ENCODE measurements at regions not wholly inside any gene's neighbourhood (a gene's known extent, or its start where the extent isn't known, plus 50 kb on each side); places are given as distances from the start of the nearest gene placed in this dataset.
"Not testable (repeated sequence)": the region's sequence is repeated elsewhere in the genome, so short reads cannot be mapped to it uniquely, and the experiment has no call there.

DNA sequence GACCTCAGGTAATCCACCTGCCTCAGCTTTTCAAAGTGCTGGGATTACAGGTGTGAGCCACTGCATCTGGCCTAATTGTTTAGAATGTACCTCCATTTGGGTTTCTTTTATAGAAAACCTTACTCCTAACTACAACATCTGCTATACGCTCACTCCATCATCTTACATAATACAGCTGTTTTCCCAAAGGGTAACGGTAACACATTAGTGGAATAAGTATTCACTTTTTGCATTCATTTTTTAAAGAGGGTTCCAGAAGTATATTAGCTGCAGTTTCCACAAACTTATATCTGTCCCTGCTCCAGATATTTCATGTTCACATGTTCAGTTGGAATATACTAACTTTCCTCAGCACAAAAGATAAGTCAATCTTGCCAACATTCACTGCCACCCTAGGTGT, 640.1 kb upstream of the FSHR start:
- Mint-ChIP-seq H3K27me3 (peaks cover 0 to 1% (median 0%) of the 10 kb centered on the region in 5 donors), H3K36me3 (no peaks in the 10 kb centered on the region), H3K4me3 (no peak overlapping the region), H3K9me3 (peaks cover 0 to 33% (median 10%) of the 10 kb centered on the region in 9 donors), H3K27ac (no peak overlapping the region), H3K4me1 (no peaks in the 10 kb centered on the region)
- no peak for DNase-seq
- POLR2A ChIA-PET = no interaction called here
- no peak for ATAC-seq

DNA sequence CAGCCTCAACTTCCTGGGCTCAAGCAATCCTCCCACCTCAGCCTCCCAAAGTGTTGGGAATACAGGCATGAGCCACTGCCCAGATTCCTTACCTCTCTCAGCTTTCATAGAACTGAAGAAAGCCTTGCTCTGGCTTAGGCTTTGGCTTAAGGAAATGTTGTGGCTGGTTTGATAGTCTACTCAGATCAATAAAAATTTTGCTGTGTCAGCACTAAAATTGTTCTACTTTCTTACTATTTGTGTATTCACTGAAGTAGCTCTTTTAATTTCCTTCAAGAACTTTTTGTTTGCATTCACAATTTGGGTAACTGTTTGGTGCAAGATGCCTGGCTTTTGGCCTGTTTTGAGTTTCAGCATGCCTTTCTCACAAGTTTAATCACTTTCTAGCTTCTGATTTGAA, 634.0 kb upstream of the FSHR start:
- Mint-ChIP-seq H3K27ac (no peak overlapping the region), H3K4me3 (no peak overlapping the region), H3K4me1 (no peaks in the 10 kb centered on the region), H3K36me3 (no peaks in the 10 kb centered on the region), H3K27me3 (no peaks in the 10 kb centered on the region), H3K9me3 (peaks cover 0 to 21% (median 2%) of the 10 kb centered on the region in 9 donors)
- DNase-seq (no peak), ATAC-seq (no peak)
- POLR2A ChIA-PET = no interaction called here

GRCh38 chr2:49780949-49781348, 626.6 kb upstream of the FSHR start:
- no peaks in the 10 kb centered on the region for H3K4me1 Mint-ChIP-seq
- no peaks in the 10 kb centered on the region for H3K36me3 Mint-ChIP-seq
- H3K27ac Mint-ChIP-seq = no peak overlapping the region
- H3K9me3 Mint-ChIP-seq = peaks cover 0 to 18% (median 2%) of the 10 kb centered on the region in 9 donors
- POLR2A ChIA-PET = no interaction called here
- H3K4me3 Mint-ChIP-seq = no peak overlapping the region
- DNase-seq (no peak), ATAC-seq (no peak)
- no peaks in the 10 kb centered on the region for H3K27me3 Mint-ChIP-seq

DNA sequence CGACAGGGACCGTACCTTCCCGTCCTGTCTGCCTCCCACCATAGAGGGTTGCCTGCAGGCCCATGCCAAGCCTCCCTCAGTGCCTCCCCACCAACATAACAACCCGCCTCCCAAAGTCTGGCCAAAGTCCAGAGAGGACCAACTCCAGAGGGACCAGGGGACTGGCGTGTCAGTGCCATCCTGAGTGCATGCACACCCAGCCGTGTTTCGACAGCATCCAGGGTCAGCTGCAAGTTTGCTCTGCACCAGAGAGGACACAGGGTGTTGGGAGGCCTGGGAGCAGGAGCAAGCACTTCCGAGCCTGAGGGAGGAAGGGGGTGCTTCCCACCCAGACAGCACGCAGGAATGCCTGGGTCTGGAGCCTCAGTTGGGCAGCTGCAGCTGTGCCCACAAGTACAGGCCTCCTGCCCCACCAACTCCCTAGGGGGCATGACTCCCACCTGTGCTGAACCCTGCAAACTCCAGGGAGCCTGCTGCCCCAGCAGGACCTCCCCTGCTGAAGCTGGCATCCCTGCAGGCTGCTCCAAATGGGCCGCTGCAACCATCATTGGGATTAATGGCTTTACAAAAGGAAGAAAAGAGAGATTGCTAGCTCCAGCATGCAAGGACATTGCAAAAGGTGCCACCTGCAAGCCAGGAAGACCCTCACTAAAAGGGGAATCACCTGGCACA, 618.1 kb upstream of the FSHR start:
- Mint-ChIP-seq H3K36me3 (no peaks in the 10 kb centered on the region), H3K27ac (no peak overlapping the region), H3K4me1 (no peaks in the 10 kb centered on the region), H3K4me3 (no peak overlapping the region), H3K9me3 (peaks cover 0 to 7% (median 0%) of the 10 kb centered on the region in 9 donors), H3K27me3 (no peaks in the 10 kb centered on the region)
- DNase-seq = no peak
- POLR2A ChIA-PET = no interaction called here
- ATAC-seq = no peak

DNA sequence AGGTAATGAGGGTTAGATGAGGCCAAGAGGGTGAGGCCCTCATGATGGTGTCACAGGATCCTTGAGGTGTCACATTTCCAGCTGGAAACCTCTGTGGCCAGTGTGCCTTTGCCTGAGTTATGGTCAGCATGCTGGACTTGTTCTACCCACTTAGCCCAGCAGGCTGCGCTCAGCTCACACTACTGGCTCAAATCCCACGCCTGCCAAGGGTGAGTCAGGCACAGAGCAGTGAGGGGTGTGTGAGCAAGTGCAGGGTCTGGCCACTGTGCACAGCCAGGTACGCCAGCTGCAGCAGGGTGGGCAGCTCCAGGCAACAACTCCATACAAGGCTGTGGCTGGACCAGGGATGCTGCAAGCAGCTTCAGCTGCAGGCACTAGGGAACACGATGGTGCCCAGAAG, 616.6 kb upstream of the FSHR start:
- ATAC-seq = no peak

DNA sequence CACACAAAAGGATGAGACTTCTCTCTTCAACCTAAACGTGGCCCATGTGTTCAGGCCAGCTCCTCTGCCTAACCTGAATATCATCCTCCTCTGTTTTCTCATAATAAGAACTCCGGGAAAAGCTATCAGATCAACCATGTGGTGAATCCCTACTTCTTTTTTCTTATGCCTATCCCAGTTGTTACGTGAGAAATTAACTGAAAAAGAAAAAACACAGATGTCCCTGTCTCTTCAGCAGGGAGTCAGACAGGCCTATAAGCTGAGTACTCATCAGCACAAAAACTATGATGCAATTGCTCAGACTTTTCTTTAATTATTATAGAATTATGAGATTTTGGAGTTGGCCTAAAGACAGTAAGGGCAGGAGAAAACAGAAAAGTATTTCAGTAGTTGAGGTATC, 613.0 kb upstream of the FSHR start:
- Mint-ChIP-seq H3K4me1 (no peaks in the 10 kb centered on the region), H3K4me3 (no peak overlapping the region), H3K9me3 (peaks cover 0 to 2% (median 0%) of the 10 kb centered on the region in 9 donors), H3K36me3 (no peaks in the 10 kb centered on the region), H3K27ac (no peak overlapping the region), H3K27me3 (no peaks in the 10 kb centered on the region)
- POLR2A ChIA-PET = no interaction called here
- DNase-seq = no peak
- no peak for ATAC-seq

More for the DNA sequence above, 616.6 kb upstream of the FSHR start:
- no peaks in the 10 kb centered on the region for H3K4me1 Mint-ChIP-seq
- H3K36me3 Mint-ChIP-seq = no peaks in the 10 kb centered on the region
- no peak for DNase-seq
- POLR2A ChIA-PET = no interaction called here
- H3K4me3 Mint-ChIP-seq = no peak overlapping the region
- no peak overlapping the region for H3K27ac Mint-ChIP-seq
- no peaks in the 10 kb centered on the region for H3K27me3 Mint-ChIP-seq
- H3K9me3 Mint-ChIP-seq = peaks cover 0 to 7% (median 0%) of the 10 kb centered on the region in 9 donors

GRCh38 chr2:49755777-49756176, 601.5 kb upstream of the FSHR start:
- H3K9me3 Mint-ChIP-seq = peaks cover 0 to 9% (median 0%) of the 10 kb centered on the region in 9 donors
- H3K27ac Mint-ChIP-seq = no peak overlapping the region
- POLR2A ChIA-PET = no interaction called here

DNA sequence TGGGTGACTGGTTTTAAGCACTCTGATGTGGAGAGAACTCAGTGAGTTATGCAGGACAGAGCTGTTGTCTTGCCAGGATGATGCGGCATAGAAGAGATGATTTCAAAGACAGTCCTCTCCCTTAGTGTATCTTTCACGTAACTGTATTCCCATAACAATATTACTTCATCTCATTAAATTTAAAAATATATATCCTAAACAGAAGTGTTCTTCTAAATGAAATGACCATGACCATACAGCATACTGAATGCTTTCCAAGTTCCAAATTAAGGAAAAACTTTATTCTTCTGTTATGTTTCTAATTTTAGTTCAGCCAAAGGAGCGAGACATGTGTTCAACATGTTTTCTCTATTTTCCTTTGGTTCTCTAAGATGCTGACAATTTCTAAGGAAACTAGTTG, 600.1 kb upstream of the FSHR start:
- DNase-seq = no peak
- Mint-ChIP-seq H3K4me1 (no peaks in the 10 kb centered on the region), H3K4me3 (no peak overlapping the region), H3K36me3 (no peaks in the 10 kb centered on the region), H3K27me3 (no peaks in the 10 kb centered on the region), H3K9me3 (peaks cover 0 to 9% (median 1%) of the 10 kb centered on the region in 9 donors), H3K27ac (no peak overlapping the region)
- POLR2A ChIA-PET = no interaction called here
- ATAC-seq = no peak

More at GRCh38 chr2:49755777-49756176, 601.5 kb upstream of the FSHR start:
- H3K27me3 Mint-ChIP-seq = no peaks in the 10 kb centered on the region
- no peak overlapping the region for H3K4me3 Mint-ChIP-seq
- H3K4me1 Mint-ChIP-seq = no peaks in the 10 kb centered on the region
- no peaks in the 10 kb centered on the region for H3K36me3 Mint-ChIP-seq
- ATAC-seq (no peak), DNase-seq (no peak)

GRCh38 chr2:49753344-49753985, 599.1 kb upstream of the FSHR start:
- H3K4me1 Mint-ChIP-seq = no peaks in the 10 kb centered on the region
- H3K9me3 Mint-ChIP-seq = peaks cover 0 to 9% (median 1%) of the 10 kb centered on the region in 9 donors
- H3K27ac Mint-ChIP-seq = no peak overlapping the region
- H3K4me3 Mint-ChIP-seq = no peak overlapping the region
- no peak for DNase-seq
- H3K27me3 Mint-ChIP-seq = no peaks in the 10 kb centered on the region
- no peaks in the 10 kb centered on the region for H3K36me3 Mint-ChIP-seq
- no peak for ATAC-seq
- POLR2A ChIA-PET = no interaction called here

GRCh38 chr2:49737606-49738005, 583.3 kb upstream of the FSHR start:
- DNase-seq = no peak
- peaks cover 0 to 4% (median 0%) of the 10 kb centered on the region in 3 donors for H3K36me3 Mint-ChIP-seq
- H3K4me3 Mint-ChIP-seq = no peak overlapping the region
- POLR2A ChIA-PET = no interaction called here
- no peak overlapping the region for H3K27ac Mint-ChIP-seq
- H3K9me3 Mint-ChIP-seq = peaks cover 0 to 14% (median 5%) of the 10 kb centered on the region in 9 donors
- H3K27me3 Mint-ChIP-seq = no peaks in the 10 kb centered on the region
- H3K4me1 Mint-ChIP-seq = no peaks in the 10 kb centered on the region
- ATAC-seq = no peak

- DNase-seq, H3K36me3 Mint-ChIP-seq, H3K27me3 Mint-ChIP-seq, POLR2A ChIA-PET, ATAC-seq, H3K4me3 Mint-ChIP-seq, H3K27ac Mint-ChIP-seq, H3K4me1 Mint-ChIP-seq: not testable (repeated sequence)
- peaks cover 0 to 24% (median 12%) of the 10 kb centered on the region in 9 donors for H3K9me3 Mint-ChIP-seq
Observed at GRCh38 chr2:49732924-49733323, 578.6 kb upstream of the FSHR start.

- H3K27ac Mint-ChIP-seq = no peak overlapping the region
- peaks cover 0 to 2% (median 0%) of the 10 kb centered on the region in 9 donors for H3K9me3 Mint-ChIP-seq
- ATAC-seq = no peak
- no peaks in the 10 kb centered on the region for H3K36me3 Mint-ChIP-seq
- H3K4me3 Mint-ChIP-seq = no peak overlapping the region
- DNase-seq = no peak
- POLR2A ChIA-PET = no interaction called here
- H3K27me3 Mint-ChIP-seq = no peaks in the 10 kb centered on the region
- H3K4me1 Mint-ChIP-seq = no peaks in the 10 kb centered on the region
Observed at GRCh38 chr2:49719241-49719640, 564.9 kb upstream of the FSHR start.

DNA sequence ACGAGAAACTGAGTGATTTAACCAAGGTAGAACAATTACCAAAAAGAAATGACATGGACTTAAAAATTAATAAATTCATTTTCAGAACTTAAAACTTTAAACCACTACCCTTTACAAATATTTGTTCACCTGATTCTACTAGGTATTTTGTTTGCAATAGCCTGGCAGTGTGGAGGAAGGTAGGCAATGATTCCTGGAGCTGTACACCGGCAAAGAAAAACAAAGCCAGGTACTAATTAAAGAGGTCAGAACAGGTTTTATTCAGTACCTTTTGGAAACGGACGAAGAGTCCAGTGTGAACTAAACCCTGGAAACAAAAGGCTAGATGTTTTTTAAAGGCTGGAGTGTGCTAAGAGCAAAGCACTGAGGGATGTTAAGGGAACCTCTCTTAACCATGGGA, 561.3 kb upstream of the FSHR start:
- Mint-ChIP-seq H3K4me1 (no peaks in the 10 kb centered on the region), H3K9me3 (peaks cover 0 to 6% (median 0%) of the 10 kb centered on the region in 9 donors)
- POLR2A ChIA-PET = no interaction called here

GRCh38 chr2:49714454-49714853, 560.1 kb upstream of the FSHR start:
- ATAC-seq (no peak), DNase-seq (no peak)
- POLR2A ChIA-PET = no interaction called here
- Mint-ChIP-seq H3K27ac (no peak overlapping the region), H3K4me3 (no peak overlapping the region), H3K27me3 (no peaks in the 10 kb centered on the region), H3K36me3 (no peaks in the 10 kb centered on the region), H3K4me1 (no peaks in the 10 kb centered on the region), H3K9me3 (peaks cover 0 to 11% (median 0%) of the 10 kb centered on the region in 9 donors)

More for the DNA sequence above, 561.3 kb upstream of the FSHR start:
- Mint-ChIP-seq H3K27me3 (no peaks in the 10 kb centered on the region), H3K27ac (no peak overlapping the region), H3K36me3 (no peaks in the 10 kb centered on the region), H3K4me3 (no peak overlapping the region)
- ATAC-seq (no peak), DNase-seq (no peak)

Data from naive thymus-derived CD8-positive, alpha-beta T cell (primary cell).